BLaER1 treated with 17β-estradiol and CSF1 and Interleukin-3, amounts not matched to agents 10 nM and 100 nM (cell line): ENCODE measurements at regions not wholly inside any gene's neighbourhood (a gene's known extent, or its start where the extent isn't known, plus 50 kb on each side); places are given as distances from the start of the nearest gene placed in this dataset.

Source experiments
- H3K27ac ChIP-seq, 11 experiments: shearing (Covaris generic); formaldehyde crosslinking; 2 replicates each; pipeline ENCODE4 v1.8.1; 2022
- H3K27me3 ChIP-seq, 11 experiments: shearing (Covaris generic); formaldehyde crosslinking; 2 replicates each; pipeline ENCODE4 v1.8.1; 2022
- H3K36me3 ChIP-seq, 11 experiments: shearing (Covaris generic); formaldehyde crosslinking; 2 replicates each; pipeline ENCODE4 v1.8.1; 2022
- H3K4me1 ChIP-seq, 10 experiments: shearing (Covaris generic); formaldehyde crosslinking; 2 replicates each; pipeline ENCODE4 v1.8.1; 2022
- H3K4me2 ChIP-seq, 11 experiments: shearing (Covaris generic); formaldehyde crosslinking; 2 replicates each; pipeline ENCODE4 v1.8.1; 2022
- H3K4me3 ChIP-seq, 10 experiments: shearing (Covaris generic); formaldehyde crosslinking; 2 replicates each; pipeline ENCODE4 v1.8.1; 2022
- H3K9ac ChIP-seq, 11 experiments: shearing (Covaris generic); formaldehyde crosslinking; 2 replicates each; pipeline ENCODE4 v1.8.1; 2022
- H3K9me3 ChIP-seq, 11 experiments: shearing (Covaris generic); formaldehyde crosslinking; replicated peaks in 1 of 11; 2 replicates each; pipeline ENCODE4 v1.8.1; 2022
- H4K20me1 ChIP-seq, 11 experiments: shearing (Covaris generic); formaldehyde crosslinking; 2 replicates each; pipeline ENCODE4 v1.8.1; 2022
- Cebpa-rat ChIP-seq, 11 experiments: shearing (Covaris generic); IDR thresholded peaks; 2 replicates each; pipeline ENCODE4 v1.8.1; 2022

DNA sequence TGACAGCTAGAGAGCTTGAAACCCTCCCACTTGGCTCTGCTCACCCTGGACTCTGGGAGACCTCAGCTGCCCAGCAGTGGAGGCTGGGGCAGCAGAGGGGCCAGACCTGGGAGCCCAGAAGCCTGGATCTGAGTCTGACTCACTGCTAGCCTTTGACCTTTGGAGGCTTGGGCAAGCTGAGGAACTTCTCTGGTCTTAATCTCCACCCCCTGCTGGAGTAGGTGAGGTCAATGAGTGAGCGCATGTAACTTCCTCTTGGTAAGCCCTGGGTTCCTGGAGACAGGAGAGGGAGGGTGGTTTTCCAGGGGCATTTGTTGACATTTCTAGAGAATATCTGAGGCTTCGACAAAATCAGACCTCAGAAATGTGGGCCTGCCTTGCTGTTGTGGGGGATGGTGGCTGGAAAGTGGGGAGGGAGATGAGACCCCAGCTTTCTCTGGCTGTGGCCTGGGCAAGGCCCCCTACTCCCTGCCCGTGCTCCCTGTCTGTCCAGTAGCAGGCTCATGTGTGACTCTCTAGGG lies 73.0 kb upstream of the YWHAQ start:
- H3K27me3 ChIP-seq: no peaks in the 10 kb centered on the region
- H3K9me3 ChIP-seq: peaks cover 0 to 18% (median 10%) of the 10 kb centered on the region in 11 experiments; a peak in 9 of 22 replicates
- peak overlapping the region; percentile 57 to 89 (median 77) for H3K4me2 ChIP-seq
- no peak overlapping the region for H3K4me3 ChIP-seq
- H4K20me1 ChIP-seq: no peaks in the 10 kb centered on the region
- TF ChIP-seq Cebpa-rat (IDR thresholded peaks at IDR 0.05): no peak
- peak overlapping the region in 9 of 11 experiments; percentile 5 to 50 (median 42); a peak in 14 of 22 replicates for H3K9ac ChIP-seq
- peaks cover 30 to 67% (median 50%) of the 10 kb centered on the region in 10 experiments for H3K4me1 ChIP-seq
- no peaks in the 10 kb centered on the region for H3K36me3 ChIP-seq
- peak overlapping the region in 10 of 11 experiments; percentile 5 to 70 (median 61); a peak in 18 of 22 replicates for H3K27ac ChIP-seq

- Histone ChIP-seq H3K27ac (peak overlapping the region in 1 of 11 experiments; percentile 13; a peak in 1 of 22 replicates), H3K9ac (no peak overlapping the region), H3K4me3 (no peak overlapping the region), H3K36me3 (no peaks in the 10 kb centered on the region), H3K9me3 (peaks cover 0 to 18% (median 11%) of the 10 kb centered on the region in 11 experiments; a peak in 11 of 22 replicates), H3K4me1 (peaks cover 38 to 67% (median 49%) of the 10 kb centered on the region in 10 experiments), H3K27me3 (no peaks in the 10 kb centered on the region), H4K20me1 (no peaks in the 10 kb centered on the region), H3K4me2 (no peak overlapping the region)
- no peak for TF ChIP-seq Cebpa-rat (IDR thresholded peaks at IDR 0.05)
Measured at GRCh38 chr2:9704600-9704999, 73.8 kb upstream of the YWHAQ start.

GRCh38 chr2:9705196-9705595 lies 74.4 kb upstream of the YWHAQ start:
- Histone ChIP-seq H3K4me1 (peaks cover 38 to 62% (median 46%) of the 10 kb centered on the region in 10 experiments), H4K20me1 (no peaks in the 10 kb centered on the region), H3K4me3 (no peak overlapping the region), H3K4me2 (0 out of 22 replicates have a peak overlapping the region, but pooled peaks of 1 of the 11 experiments have one; percentile 15), H3K27me3 (no peaks in the 10 kb centered on the region), H3K9ac (no peak overlapping the region), H3K9me3 (peaks cover 0 to 18% (median 11%) of the 10 kb centered on the region in 11 experiments; a peak in 11 of 22 replicates), H3K36me3 (no peaks in the 10 kb centered on the region), H3K27ac (no peak overlapping the region)
- TF ChIP-seq Cebpa-rat (IDR thresholded peaks at IDR 0.05): no peak

- no peak overlapping the region for H3K4me3 ChIP-seq
- no peaks in the 10 kb centered on the region for H3K27me3 ChIP-seq
- no peaks in the 10 kb centered on the region for H3K36me3 ChIP-seq
- H3K27ac ChIP-seq: no peak overlapping the region
- peaks cover 0 to 7% (median 0%) of the 10 kb centered on the region in 11 experiments; a peak in 6 of 22 replicates for H3K9me3 ChIP-seq
- no peaks in the 10 kb centered on the region for H4K20me1 ChIP-seq
- no peak overlapping the region for H3K4me2 ChIP-seq
- H3K9ac ChIP-seq: no peak overlapping the region
- peaks cover 37 to 64% (median 54%) of the 10 kb centered on the region in 10 experiments for H3K4me1 ChIP-seq
- no peak for TF ChIP-seq Cebpa-rat (IDR thresholded peaks at IDR 0.05)
Measured at GRCh38 chr2:9707008-9707407, 76.2 kb upstream of the YWHAQ start.

DNA sequence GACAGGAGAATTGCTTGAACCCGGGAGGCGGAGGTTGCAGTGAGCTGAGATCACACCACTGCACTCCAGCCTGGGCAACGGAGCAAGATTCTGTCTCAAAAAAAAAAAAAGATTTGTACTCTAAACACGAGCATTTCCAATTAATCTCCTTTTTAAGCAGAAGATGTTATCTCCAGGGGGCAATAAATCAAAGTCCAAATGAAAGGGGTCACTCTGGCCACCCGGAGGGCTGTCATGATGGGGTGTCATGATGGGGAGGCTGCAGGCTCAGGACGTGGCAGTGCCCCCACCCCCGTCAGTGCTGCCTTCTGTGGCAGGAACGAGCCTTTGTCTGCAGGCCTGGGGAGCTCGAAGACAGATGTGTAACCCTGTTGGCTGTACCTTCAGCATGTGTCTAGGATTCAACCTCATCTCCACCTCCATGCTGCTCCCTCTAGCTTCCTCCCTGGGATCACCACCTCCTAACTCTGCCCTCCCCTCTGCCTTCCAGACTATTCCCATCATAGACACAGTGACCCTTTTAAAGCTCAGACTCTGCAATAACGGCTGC lies 76.9 kb upstream of the YWHAQ start:
- no peak for TF ChIP-seq Cebpa-rat (IDR thresholded peaks at IDR 0.05)
- peak overlapping the region in 4 of 11 experiments; percentile 11 to 54 (median 26); a peak in 5 of 22 replicates for H3K27ac ChIP-seq

GRCh38 chr2:9708683-9709538 lies 78.1 kb upstream of the YWHAQ start:
- no peaks in the 10 kb centered on the region for H3K36me3 ChIP-seq
- peaks cover 27 to 57% (median 47%) of the 10 kb centered on the region in 10 experiments for H3K4me1 ChIP-seq
- TF ChIP-seq Cebpa-rat (IDR thresholded peaks at IDR 0.05): no peak
- no peak overlapping the region for H3K4me3 ChIP-seq
- H3K27me3 ChIP-seq: no peaks in the 10 kb centered on the region
- peak overlapping the region in 3 of 11 experiments; percentile 2 to 48 (median 24); a peak in 3 of 22 replicates for H3K9ac ChIP-seq
- H3K27ac ChIP-seq: peak overlapping the region in 5 of 11 experiments; percentile 11 to 54 (median 39); a peak in 8 of 22 replicates
- peaks cover 0 to 7% (median 0%) of the 10 kb centered on the region in 11 experiments; a peak in 6 of 22 replicates for H3K9me3 ChIP-seq
- no peaks in the 10 kb centered on the region for H4K20me1 ChIP-seq
- peak overlapping the region; percentile 32 to 75 (median 60); a peak in 21 of 22 replicates for H3K4me2 ChIP-seq

More for the DNA sequence above, 76.9 kb upstream of the YWHAQ start:
- Histone ChIP-seq H3K9ac (no peak overlapping the region), H3K9me3 (peaks cover 0 to 7% (median 0%) of the 10 kb centered on the region in 11 experiments; a peak in 6 of 22 replicates), H4K20me1 (no peaks in the 10 kb centered on the region), H3K4me2 (peak overlapping the region; percentile 32 to 75 (median 60); a peak in 17 of 22 replicates), H3K27me3 (no peaks in the 10 kb centered on the region), H3K4me1 (peaks cover 39 to 66% (median 55%) of the 10 kb centered on the region in 10 experiments), H3K4me3 (no peak overlapping the region), H3K36me3 (no peaks in the 10 kb centered on the region)

GRCh38 chr2:9709539-9710285 lies 78.9 kb upstream of the YWHAQ start:
- H3K4me2 ChIP-seq: peak overlapping the region in 10 of 11 experiments; percentile 32 to 75 (median 62); a peak in 11 of 22 replicates
- no peak for TF ChIP-seq Cebpa-rat (IDR thresholded peaks at IDR 0.05)

GRCh38 chr2:9710311-9710710 lies 79.5 kb upstream of the YWHAQ start:
- Histone ChIP-seq H3K4me3 (no peak overlapping the region), H3K27me3 (no peaks in the 10 kb centered on the region), H3K4me1 (peaks cover 31 to 54% (median 46%) of the 10 kb centered on the region in 10 experiments), H3K9ac (no peak overlapping the region), H3K27ac (no peak overlapping the region), H3K4me2 (no peak overlapping the region), H3K9me3 (peaks cover 0 to 7% (median 0%) of the 10 kb centered on the region in 11 experiments; a peak in 6 of 22 replicates), H4K20me1 (no peaks in the 10 kb centered on the region), H3K36me3 (no peaks in the 10 kb centered on the region)
- TF ChIP-seq Cebpa-rat (IDR thresholded peaks at IDR 0.05): no peak

More at GRCh38 chr2:9709539-9710285, 78.9 kb upstream of the YWHAQ start:
- H3K27ac ChIP-seq: peak overlapping the region in 1 of 11 experiments; percentile 54; a peak in 3 of 22 replicates
- H3K9ac ChIP-seq: no peak overlapping the region
- H3K9me3 ChIP-seq: peaks cover 0 to 7% (median 0%) of the 10 kb centered on the region in 11 experiments; a peak in 6 of 22 replicates
- no peak overlapping the region for H3K4me3 ChIP-seq
- no peaks in the 10 kb centered on the region for H3K27me3 ChIP-seq
- H3K36me3 ChIP-seq: no peaks in the 10 kb centered on the region
- no peaks in the 10 kb centered on the region for H4K20me1 ChIP-seq
- H3K4me1 ChIP-seq: peaks cover 25 to 52% (median 43%) of the 10 kb centered on the region in 10 experiments
